Ecto neural progenitor cell (in vitro differentiated cells): ENCODE measurements at regions not wholly inside any gene's neighbourhood (a gene's known extent, or its start where the extent isn't known, plus 50 kb on each side); places are given as distances from the start of the nearest gene placed in this dataset.

ENCODE experiments used
- DNase-seq: peaks from one replicate; pipeline ENCODE4 v3.0.0-alpha.2; 2018; ENCODE audit warnings: low spot score

- no peak for DNase-seq
Measured at GRCh38 chr18:10057894-10058791, 144.3 kb downstream of the VAPA start.

GRCh38 chr18:10059610-10060468 lies 146.0 kb downstream of the VAPA start:
- DNase-seq = no peak

GRCh38 chr18:10060469-10060782 lies 146.6 kb downstream of the VAPA start:
- DNase-seq = peak; percentile 55

GRCh38 chr18:10060841-10061240 lies 147.0 kb downstream of the VAPA start:
- no peak for DNase-seq

GRCh38 chr18:10061566-10062140 lies 147.8 kb downstream of the VAPA start:
- no peak for DNase-seq

- no peak for DNase-seq
Measured at GRCh38 chr18:10062302-10063300, 148.8 kb downstream of the VAPA start.

- DNase-seq = no peak
Measured at GRCh38 chr18:10063489-10063888, 149.7 kb downstream of the VAPA start.

- no peak for DNase-seq
Measured at GRCh38 chr18:10064267-10064666, 150.5 kb downstream of the VAPA start.

GRCh38 chr18:10065296-10065695 lies 151.5 kb downstream of the VAPA start:
- DNase-seq = no peak

GRCh38 chr18:10067670-10068659 lies 154.1 kb downstream of the VAPA start:
- no peak for DNase-seq

- DNase-seq = no peak
Measured at GRCh38 chr18:10068766-10069567, 155.2 kb downstream of the VAPA start.

- no peak for DNase-seq
Measured at GRCh38 chr18:10070561-10071000, 156.8 kb downstream of the VAPA start.

GRCh38 chr18:10072671-10073175 lies 158.9 kb downstream of the VAPA start:
- DNase-seq = no peak

GRCh38 chr18:10074110-10074509 lies 160.3 kb downstream of the VAPA start:
- DNase-seq = no peak

GRCh38 chr18:10074728-10075127 lies 160.9 kb downstream of the VAPA start:
- DNase-seq = no peak

GRCh38 chr18:10076502-10077030 lies 162.8 kb downstream of the VAPA start:
- no peak for DNase-seq

GRCh38 chr18:10077986-10078385 lies 164.2 kb downstream of the VAPA start:
- DNase-seq = no peak

- DNase-seq = no peak
Measured at GRCh38 chr18:10080372-10080771, 166.6 kb downstream of the VAPA start.

- no peak for DNase-seq
Measured at GRCh38 chr18:10081492-10081891, 167.7 kb downstream of the VAPA start.
